ENCODE measurements at regions not wholly inside any gene's neighbourhood (a gene's known extent, or its start where the extent isn't known, plus 50 kb on each side); places are given as distances from the start of the nearest gene placed in this dataset.

GRCh38 chr3:137347817-137348368 is 390.1 kb downstream of the IL20RB start:
- DNase-seq (ENCODE audit: extremely low read depth, low read depth), result no peak
- no peak for TF ChIP-seq CTCF (IDR thresholded peaks at IDR 0.05; ENCODE audit: low read depth, low read length)

- TF ChIP-seq CTCF (IDR thresholded peaks at IDR 0.05; ENCODE audit: low read depth, low read length), result no peak
- DNase-seq (ENCODE audit: extremely low read depth, low read depth), result no peak
These were observed 391.2 kb downstream of the IL20RB start for GRCh38 chr3:137348936-137349335.

GRCh38 chr3:137349557-137350348 is 392.0 kb downstream of the IL20RB start:
- no peak for TF ChIP-seq CTCF (IDR thresholded peaks at IDR 0.05; ENCODE audit: low read depth, low read length)
- no peak for DNase-seq (ENCODE audit: extremely low read depth, low read depth)

GRCh38 chr3:137360531-137361201 is 402.9 kb downstream of the IL20RB start:
- no peak for TF ChIP-seq CTCF (IDR thresholded peaks at IDR 0.05; ENCODE audit: low read depth, low read length)
- DNase-seq (ENCODE audit: extremely low read depth, low read depth), result no peak

GRCh38 chr3:137382005-137382594 is 382.0 kb upstream of the SOX14 start:
- DNase-seq (ENCODE audit: extremely low read depth, low read depth), result no peak
- no peak for TF ChIP-seq CTCF (IDR thresholded peaks at IDR 0.05; ENCODE audit: low read depth, low read length)

- DNase-seq (ENCODE audit: extremely low read depth, low read depth), result no peak
- no peak for TF ChIP-seq CTCF (IDR thresholded peaks at IDR 0.05; ENCODE audit: low read depth, low read length)
These were observed 378.2 kb upstream of the SOX14 start for GRCh38 chr3:137385922-137386321.

GRCh38 chr3:137409584-137409983 is 354.5 kb upstream of the SOX14 start:
- no peak for TF ChIP-seq CTCF (IDR thresholded peaks at IDR 0.05; ENCODE audit: low read depth, low read length)
- no peak for DNase-seq (ENCODE audit: extremely low read depth, low read depth)
